ENCODE measurements at regions not wholly inside any gene's neighbourhood (a gene's known extent, or its start where the extent isn't known, plus 50 kb on each side); places are given as distances from the start of the nearest gene placed in this dataset.
"Not testable (repeated sequence)": the region's sequence is repeated elsewhere in the genome, so short reads cannot be mapped to it uniquely, and the experiment has no call there.

DNA sequence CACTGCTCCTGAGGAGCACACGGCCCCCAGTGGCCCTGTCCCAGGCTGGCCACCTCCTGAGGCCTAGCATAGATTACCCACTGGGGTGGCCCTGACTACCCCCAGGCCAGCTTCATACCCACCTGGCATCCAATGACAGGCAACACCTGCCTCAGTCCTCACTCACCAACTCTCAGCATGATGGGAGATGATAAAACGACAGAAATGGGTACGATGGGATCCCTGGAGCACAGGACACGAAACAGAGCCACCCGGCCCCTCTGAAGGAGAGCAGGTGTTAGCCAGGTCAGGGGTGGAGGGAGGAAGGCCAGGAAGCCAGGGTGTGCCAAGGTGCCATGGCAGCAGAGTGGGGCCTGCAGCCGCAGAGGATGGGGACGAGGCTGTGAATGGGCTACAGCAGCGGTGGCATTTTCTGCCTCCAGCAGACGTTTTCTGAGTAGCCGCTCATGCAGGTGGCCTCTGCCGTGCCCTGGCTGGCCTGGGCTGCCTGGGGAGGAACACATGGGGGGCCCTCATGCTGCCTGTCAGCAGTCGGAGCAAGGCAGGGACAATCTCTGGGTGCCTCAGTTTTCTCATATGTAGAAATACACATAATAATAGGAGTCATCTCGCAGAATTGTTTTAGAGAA lies 50.2 kb upstream of the FGF3 start:
- WGBS, 2 experiments (ENCODE audit: insufficient coverage in 2 of 2): 86 to 91% methylated on average over 10 to 11 of the region's 13 CpGs
- Histone ChIP-seq H3K9me3 (ENCODE audit: control insufficient read depth, low read length) (no peaks in the 10 kb centered on the region), H3K4me3 (ENCODE audit: extremely low read depth, insufficient read depth, low read length, poor library complexity, severe bottlenecking) (no peak overlapping the region), H3K4me1 (ENCODE audit: control insufficient read depth, insufficient read depth, low read length, poor library complexity, severe bottlenecking) (no peaks in the 10 kb centered on the region), H3K36me3 (ENCODE audit: control insufficient read depth, insufficient read depth, low read length) (no peaks in the 10 kb centered on the region), H3K27ac (ENCODE audit: low read depth, low read length, severe bottlenecking) (no peak overlapping the region)

DNA sequence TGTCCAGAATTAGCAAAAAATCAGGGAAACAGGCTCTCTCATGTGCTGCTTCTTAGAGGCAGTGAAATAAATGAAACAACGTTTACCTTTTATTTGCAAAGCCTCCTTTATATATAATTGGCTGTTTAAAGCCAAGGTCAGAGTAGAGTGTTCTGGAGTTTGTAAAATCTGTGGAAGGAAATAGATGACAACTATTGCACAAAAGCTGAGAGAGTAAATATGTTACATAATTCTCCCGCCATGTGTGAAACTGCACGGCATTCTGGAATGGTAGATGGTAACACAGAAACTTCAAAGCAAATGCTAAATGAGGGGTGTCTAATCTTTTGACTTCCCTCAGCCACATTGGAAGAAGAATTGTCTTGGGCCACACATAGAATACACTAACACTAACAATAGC lies 51.5 kb upstream of the FGF3 start:
- no peaks in the 10 kb centered on the region for H3K4me1 ChIP-seq (ENCODE audit: control insufficient read depth, insufficient read depth, low read length, poor library complexity, severe bottlenecking)
- 92 to 100% methylated on average over 2 of the region's 3 CpGs for WGBS, 2 experiments (ENCODE audit: insufficient coverage in 2 of 2)
- no peak overlapping the region for H3K27ac ChIP-seq (ENCODE audit: low read depth, low read length, severe bottlenecking)
- no peak overlapping the region for H3K4me3 ChIP-seq (ENCODE audit: extremely low read depth, insufficient read depth, low read length, poor library complexity, severe bottlenecking)
- H3K36me3 ChIP-seq (ENCODE audit: control insufficient read depth, insufficient read depth, low read length): no peaks in the 10 kb centered on the region
- no peaks in the 10 kb centered on the region for H3K9me3 ChIP-seq (ENCODE audit: control insufficient read depth, low read length)

DNA sequence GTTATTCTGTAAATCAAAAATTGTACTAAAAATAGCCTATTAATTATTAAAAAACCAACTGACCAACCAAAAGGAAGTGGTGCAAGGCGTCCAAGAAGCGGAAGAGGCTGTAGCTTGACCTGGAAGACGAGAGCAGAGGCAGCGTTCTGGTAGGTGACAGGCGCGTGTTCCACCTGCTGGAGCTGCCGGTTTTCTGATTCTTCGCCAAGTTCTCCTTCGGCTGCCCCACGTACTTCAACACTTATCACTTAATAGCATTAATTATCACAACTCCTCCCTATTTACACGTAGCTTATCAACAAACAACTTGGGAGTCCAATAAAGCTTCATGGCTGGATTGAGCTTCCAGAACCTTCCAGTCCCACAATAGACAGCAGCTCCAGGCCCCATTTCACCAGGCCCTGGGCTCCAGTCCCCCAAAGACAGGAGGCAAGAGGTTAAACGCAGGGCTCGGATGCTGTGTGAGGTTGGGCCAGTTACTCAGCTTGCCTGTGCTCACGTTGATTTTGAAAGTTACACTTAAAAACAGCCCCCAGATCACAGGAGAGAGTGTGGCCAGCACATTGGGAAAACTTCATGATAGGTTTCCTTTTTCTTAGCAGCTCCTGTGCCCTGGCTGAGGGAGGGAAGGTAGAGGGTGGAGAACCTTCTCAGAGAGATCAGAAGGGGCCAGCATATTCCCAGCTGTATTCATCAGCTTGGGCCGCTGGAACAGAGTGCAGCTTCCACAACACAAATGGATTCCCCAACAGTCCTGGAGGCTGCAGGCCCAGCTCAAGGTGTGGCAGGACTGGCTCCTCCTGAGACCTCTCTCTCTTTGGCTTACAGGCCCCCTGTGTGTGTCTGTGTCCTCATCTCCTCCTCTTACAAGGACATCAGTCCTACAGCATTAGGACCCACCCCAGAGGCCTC lies 54.2 kb upstream of the FGF3 start:
- Histone ChIP-seq H3K9me3 (ENCODE audit: control insufficient read depth, low read length) (no peaks in the 10 kb centered on the region), H3K4me1 (ENCODE audit: control insufficient read depth, insufficient read depth, low read length, poor library complexity, severe bottlenecking) (no peaks in the 10 kb centered on the region), H3K27ac (ENCODE audit: low read depth, low read length, severe bottlenecking) (no peak overlapping the region), H3K4me3 (ENCODE audit: extremely low read depth, insufficient read depth, low read length, poor library complexity, severe bottlenecking) (no peak overlapping the region), H3K36me3 (ENCODE audit: control insufficient read depth, insufficient read depth, low read length) (no peaks in the 10 kb centered on the region)
- 86 to 90% methylated on average over 12 to 13 of the region's 15 CpGs for WGBS, 2 experiments (ENCODE audit: insufficient coverage in 2 of 2)

DNA sequence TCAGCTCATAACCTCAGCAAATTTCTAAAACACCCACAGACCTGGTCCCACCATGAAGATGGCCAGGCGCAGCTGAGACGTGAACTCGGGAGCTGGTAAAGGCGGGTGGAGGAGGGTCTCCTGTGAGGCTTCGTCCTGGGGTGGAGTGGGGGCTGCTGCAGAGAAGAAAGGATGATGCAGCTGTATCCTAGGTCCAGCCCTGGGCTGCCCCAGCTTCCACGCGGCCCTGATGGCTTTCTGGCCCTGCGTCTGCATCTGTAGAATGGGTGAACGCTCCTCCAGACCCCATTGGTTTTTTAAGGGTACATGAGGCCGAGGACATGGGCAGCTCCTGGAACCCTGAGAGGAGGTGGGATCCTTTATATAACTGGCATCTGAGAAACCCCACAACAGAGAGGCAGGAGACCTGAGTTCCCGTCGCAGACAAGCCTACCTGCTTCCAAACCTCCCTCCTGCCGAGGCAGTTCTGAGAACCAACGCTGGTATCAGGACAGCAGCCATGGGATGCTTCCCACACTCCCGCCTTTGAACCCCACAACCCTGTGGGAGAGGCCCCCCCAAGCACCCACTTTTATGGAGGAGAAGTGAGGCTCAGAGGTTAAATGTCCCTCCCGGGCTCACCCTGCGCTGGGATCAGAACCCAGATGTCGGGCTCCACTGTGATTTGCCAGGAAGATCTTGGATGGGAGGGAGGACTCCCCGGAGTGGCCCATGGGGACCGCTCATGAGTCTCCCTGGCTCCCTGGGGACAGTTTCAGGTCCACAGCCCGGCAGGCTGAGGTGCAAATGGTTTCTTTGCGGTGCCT lies 55.2 kb upstream of the FGF3 start:
- Histone ChIP-seq H3K36me3 (ENCODE audit: control insufficient read depth, insufficient read depth, low read length) (no peaks in the 10 kb centered on the region), H3K4me1 (ENCODE audit: control insufficient read depth, insufficient read depth, low read length, poor library complexity, severe bottlenecking) (no peaks in the 10 kb centered on the region), H3K4me3 (ENCODE audit: extremely low read depth, insufficient read depth, low read length, poor library complexity, severe bottlenecking) (no peak overlapping the region), H3K27ac (ENCODE audit: low read depth, low read length, severe bottlenecking) (no peak overlapping the region), H3K9me3 (ENCODE audit: control insufficient read depth, low read length) (no peaks in the 10 kb centered on the region)
- WGBS, 2 experiments (ENCODE audit: insufficient coverage in 2 of 2): 94 to 98% methylated on average over 12 to 20 of the region's 22 CpGs

DNA sequence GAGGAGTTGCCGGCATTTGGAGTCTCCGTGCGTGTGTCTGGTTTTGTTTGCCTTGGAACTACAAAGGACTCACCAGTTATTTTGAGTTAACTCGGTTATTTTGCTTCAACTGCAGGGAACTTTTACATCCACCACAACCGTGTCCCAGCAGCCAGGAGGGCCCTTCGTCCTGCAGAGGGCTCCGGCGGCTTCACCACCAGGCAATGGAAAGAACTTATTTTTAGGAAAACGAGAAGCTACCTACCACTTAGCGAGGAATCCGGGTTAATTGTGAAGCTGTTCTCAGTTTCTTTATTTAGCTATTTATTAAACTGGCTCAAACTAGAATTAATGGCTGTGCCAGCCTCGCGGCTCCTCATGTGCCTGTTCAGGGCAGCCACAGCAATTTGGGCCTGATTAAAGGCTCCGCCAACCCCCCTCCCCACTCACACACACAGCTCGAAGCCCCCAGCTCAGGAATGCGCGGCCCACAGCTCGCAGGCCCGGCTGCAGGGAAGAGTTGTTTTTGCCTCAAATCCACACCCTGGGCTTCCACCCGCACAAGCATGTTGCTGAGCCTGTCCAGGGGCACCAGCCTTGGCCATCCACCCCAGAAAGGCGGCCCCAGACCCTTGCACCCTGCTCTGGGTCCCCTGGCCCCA lies 55.9 kb upstream of the FGF3 start:
- Histone ChIP-seq H3K4me1 (ENCODE audit: control insufficient read depth, insufficient read depth, low read length, poor library complexity, severe bottlenecking) (no peaks in the 10 kb centered on the region), H3K36me3 (ENCODE audit: control insufficient read depth, insufficient read depth, low read length) (no peaks in the 10 kb centered on the region), H3K27ac (ENCODE audit: low read depth, low read length, severe bottlenecking) (no peak overlapping the region), H3K4me3 (ENCODE audit: extremely low read depth, insufficient read depth, low read length, poor library complexity, severe bottlenecking) (no peak overlapping the region), H3K9me3 (ENCODE audit: control insufficient read depth, low read length) (no peaks in the 10 kb centered on the region)
- 78 to 80% methylated on average over 14 to 16 of the region's 21 CpGs for WGBS, 2 experiments (ENCODE audit: insufficient coverage in 2 of 2)

DNA sequence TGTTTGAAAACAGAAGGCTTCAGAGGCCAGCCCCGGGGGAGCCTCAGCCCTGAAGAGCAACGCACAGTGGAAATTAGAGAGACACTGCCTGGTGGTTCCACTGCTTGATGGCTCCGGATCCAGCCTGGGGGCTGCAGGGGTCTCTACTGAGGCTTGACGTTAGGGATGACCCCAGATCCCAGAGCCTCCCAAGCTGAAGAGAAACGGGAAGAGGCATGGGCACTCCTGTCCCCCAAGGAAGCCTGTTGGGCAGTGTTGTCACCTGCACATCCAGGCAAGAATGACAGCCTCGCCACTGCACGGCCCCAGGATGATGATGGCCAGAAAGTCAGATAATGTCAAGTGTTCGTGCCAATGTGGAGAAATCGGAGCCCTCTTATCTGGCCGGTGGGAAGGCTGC lies 56.8 kb upstream of the FGF3 start:
- WGBS, 2 experiments (ENCODE audit: insufficient coverage in 2 of 2): 96 to 97% methylated on average over 8 to 10 of the region's 10 CpGs
- H3K4me3 ChIP-seq (ENCODE audit: extremely low read depth, insufficient read depth, low read length, poor library complexity, severe bottlenecking): no peak overlapping the region
- H3K9me3 ChIP-seq (ENCODE audit: control insufficient read depth, low read length): no peaks in the 10 kb centered on the region
- no peaks in the 10 kb centered on the region for H3K4me1 ChIP-seq (ENCODE audit: control insufficient read depth, insufficient read depth, low read length, poor library complexity, severe bottlenecking)
- H3K27ac ChIP-seq (ENCODE audit: low read depth, low read length, severe bottlenecking): no peak overlapping the region
- H3K36me3 ChIP-seq (ENCODE audit: control insufficient read depth, insufficient read depth, low read length): no peaks in the 10 kb centered on the region

DNA sequence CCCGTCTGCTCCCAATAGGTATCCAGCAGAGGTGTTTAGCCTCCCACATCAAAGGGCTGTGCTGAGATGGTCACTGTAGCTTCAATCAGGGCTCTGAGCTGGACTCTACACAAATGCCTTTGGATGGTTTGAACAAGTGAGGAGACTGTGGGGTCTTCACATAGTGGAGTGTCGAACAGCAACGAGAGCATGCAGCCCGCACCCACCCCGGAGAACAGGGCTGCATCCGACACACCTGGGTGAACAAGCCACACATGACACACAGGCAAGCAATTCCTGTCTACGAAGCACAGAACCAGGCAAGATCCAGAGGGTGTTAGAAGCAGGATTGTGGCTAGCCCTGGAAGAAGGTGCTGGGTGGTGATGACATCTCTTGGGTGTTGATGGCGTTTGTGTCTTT lies 58.0 kb upstream of the FGF3 start:
- H3K27ac ChIP-seq (ENCODE audit: low read depth, low read length, severe bottlenecking): no peak overlapping the region
- WGBS, 2 experiments (ENCODE audit: insufficient coverage in 2 of 2): 90 to 98% methylated on average over 6 of the region's 8 CpGs
- no peak overlapping the region for H3K4me3 ChIP-seq (ENCODE audit: extremely low read depth, insufficient read depth, low read length, poor library complexity, severe bottlenecking)
- H3K4me1 ChIP-seq (ENCODE audit: control insufficient read depth, insufficient read depth, low read length, poor library complexity, severe bottlenecking): no peaks in the 10 kb centered on the region
- no peaks in the 10 kb centered on the region for H3K9me3 ChIP-seq (ENCODE audit: control insufficient read depth, low read length)
- no peaks in the 10 kb centered on the region for H3K36me3 ChIP-seq (ENCODE audit: control insufficient read depth, insufficient read depth, low read length)

DNA sequence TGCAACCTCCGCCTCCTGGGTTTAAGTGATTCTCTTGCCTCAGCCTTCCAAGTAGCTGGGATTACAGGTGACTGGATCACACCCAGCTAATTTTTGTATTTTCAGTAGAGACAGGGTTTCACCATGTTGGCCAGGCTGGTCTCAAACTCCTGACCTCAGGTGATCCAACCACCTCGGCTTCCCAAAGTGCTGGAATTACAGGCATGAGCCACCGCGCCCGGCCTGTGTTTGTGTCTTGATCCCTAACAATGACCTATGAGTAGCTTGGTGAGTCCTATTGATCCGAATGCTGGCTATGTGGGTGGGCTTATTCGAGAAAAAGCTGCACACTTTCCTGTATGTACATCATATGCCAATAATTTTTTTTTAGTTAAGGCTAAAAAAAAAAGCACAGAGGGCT lies 58.5 kb upstream of the FGF3 start:
- H3K4me1 ChIP-seq (ENCODE audit: control insufficient read depth, insufficient read depth, low read length, poor library complexity, severe bottlenecking); H3K27ac ChIP-seq (ENCODE audit: low read depth, low read length, severe bottlenecking); H3K36me3 ChIP-seq (ENCODE audit: control insufficient read depth, insufficient read depth, low read length); H3K4me3 ChIP-seq (ENCODE audit: extremely low read depth, insufficient read depth, low read length, poor library complexity, severe bottlenecking); H3K9me3 ChIP-seq (ENCODE audit: control insufficient read depth, low read length): not testable (repeated sequence)
- WGBS, 2 experiments (ENCODE audit: insufficient coverage in 2 of 2): 94 to 95% methylated on average over 2 to 5 of the region's 7 CpGs

DNA sequence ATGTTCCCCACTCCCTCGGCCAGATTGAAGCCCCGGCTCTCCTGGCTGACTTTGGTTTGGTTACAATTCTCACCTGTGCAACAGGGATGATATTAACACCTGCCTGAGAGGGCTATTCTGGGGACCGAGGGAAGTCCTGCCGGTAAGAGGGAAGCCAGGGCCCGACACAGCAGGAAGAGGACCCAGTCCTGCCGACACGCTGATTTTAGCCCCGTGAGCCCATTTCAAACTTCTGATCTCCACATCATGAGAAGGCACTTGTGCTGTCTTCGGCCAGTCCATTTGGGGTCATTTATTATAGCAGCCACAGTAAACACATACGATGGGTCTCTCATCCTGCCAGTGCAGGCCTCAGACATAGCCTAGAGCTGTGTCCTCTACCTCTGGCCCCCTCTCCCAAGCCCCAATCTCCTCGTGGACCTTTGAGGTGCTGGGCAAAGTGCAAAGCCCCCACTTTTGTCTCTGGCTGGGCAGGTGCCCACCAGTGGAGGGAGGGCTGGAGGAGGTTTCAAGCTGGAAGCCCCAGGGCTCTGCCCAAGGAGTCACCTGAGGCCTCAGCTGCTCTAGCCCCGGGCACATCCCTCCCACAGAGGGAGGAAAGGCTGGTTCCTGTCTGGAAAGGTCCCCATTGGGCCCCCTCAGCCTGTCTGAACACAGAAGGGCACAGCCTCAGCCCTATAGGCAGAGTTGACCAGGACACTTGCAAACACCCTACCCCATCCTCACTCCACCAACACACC lies 59.1 kb upstream of the FGF3 start:
- no peaks in the 10 kb centered on the region for H3K4me1 ChIP-seq (ENCODE audit: control insufficient read depth, insufficient read depth, low read length, poor library complexity, severe bottlenecking)
- H3K4me3 ChIP-seq (ENCODE audit: extremely low read depth, insufficient read depth, low read length, poor library complexity, severe bottlenecking): no peak overlapping the region
- 92 to 93% methylated on average over 9 to 10 of the region's 12 CpGs for WGBS, 2 experiments (ENCODE audit: insufficient coverage in 2 of 2)
- no peaks in the 10 kb centered on the region for H3K9me3 ChIP-seq (ENCODE audit: control insufficient read depth, low read length)
- H3K36me3 ChIP-seq (ENCODE audit: control insufficient read depth, insufficient read depth, low read length): no peaks in the 10 kb centered on the region
- H3K27ac ChIP-seq (ENCODE audit: low read depth, low read length, severe bottlenecking): no peak overlapping the region
